Neural progenitor cell (in vitro differentiated cells): ENCODE measurements at regions not wholly inside any gene's neighbourhood (a gene's known extent, or its start where the extent isn't known, plus 50 kb on each side); places are given as distances from the start of the nearest gene placed in this dataset.
A peak's percentile ranks its signal among the peaks of the same experiment; 100 is the strongest.
"Not testable (repeated sequence)": the region's sequence is repeated elsewhere in the genome, so short reads cannot be mapped to it uniquely, and the experiment has no call there.

ENCODE experiments used
- DNase-seq: peaks from one replicate; pipeline ENCODE4 v3.0.0-alpha.2; 2016; ENCODE audit warnings: low spot score
- H2AFZ ChIP-seq: fragments of 200-600 bp; sonication (generic); replicated peaks from 2 replicates; pipeline ENCODE4 v1.6.1; 2016; ENCODE audit warnings: antibody characterized with exemption
- H3F3A ChIP-seq: fragments of 200-600 bp; sonication (generic); 2 replicates; pipeline ENCODE4 v1.6.1; 2016; ENCODE audit warnings: antibody characterized with exemption, low read depth
- H3K27ac ChIP-seq: fragments of 200-600 bp; sonication (generic); 2 replicates; pipeline ENCODE4 v1.5.1; 2016; ENCODE audit warnings: mild to moderate bottlenecking
- H3K27me3 ChIP-seq: fragments of 200-600 bp; sonication (generic); 2 replicates; pipeline ENCODE4 v1.6.1; 2016; ENCODE audit warnings: mild to moderate bottlenecking, moderate library complexity
- H3K36me3 ChIP-seq: fragments of 200-600 bp; sonication (generic); 2 replicates; pipeline ENCODE4 v1.5.1; 2016
- H3K4me1 ChIP-seq: fragments of 200-600 bp; sonication (generic); 2 replicates; pipeline ENCODE4 v1.6.1; 2016; ENCODE audit warnings: mixed run types
- H3K4me2 ChIP-seq: fragments of 200-600 bp; sonication (generic); 2 replicates; pipeline ENCODE4 v1.6.1; 2016
- H3K4me3 ChIP-seq: fragments of 200-600 bp; sonication (generic); 2 replicates; pipeline ENCODE4 v1.5.1; 2016
- H3K79me2 ChIP-seq: fragments of 200-600 bp; sonication (generic); 2 replicates; pipeline ENCODE4 v1.6.1; 2016; ENCODE audit warnings: low read depth
- H3K9ac ChIP-seq: fragments of 200-600 bp; sonication (generic); 2 replicates; pipeline ENCODE4 v1.6.1; 2016
- H3K9me3 ChIP-seq: fragments of 200-600 bp; sonication (generic); 2 replicates; pipeline ENCODE4 v1.5.1; 2016; ENCODE audit warnings: low read depth
- H4K20me1 ChIP-seq: fragments of 200-600 bp; sonication (generic); 2 replicates; pipeline ENCODE4 v1.6.1; 2016; ENCODE audit warnings: low read depth
- H3K27ac Mint-ChIP-seq: 3 replicates; pipeline ENCODE4 v1.8.0; 2021; ENCODE audit warnings: mixed read lengths
- H3K27me3 Mint-ChIP-seq: 2 replicates; pipeline ENCODE4 v1.8.0; 2022; ENCODE audit warnings: low read depth, mild to moderate bottlenecking, inconsistent platforms, moderate library complexity, mixed read lengths; ENCODE audit not compliant: insufficient read depth
- H3K36me3 Mint-ChIP-seq: 3 replicates; pipeline ENCODE4 v1.8.0; 2021; ENCODE audit warnings: mixed read lengths
- H3K4me1 Mint-ChIP-seq: 3 replicates; pipeline ENCODE4 v1.8.0; 2021; ENCODE audit warnings: mixed read lengths
- H3K4me3 Mint-ChIP-seq: 3 replicates; pipeline ENCODE4 v1.8.0; 2021; ENCODE audit warnings: mild to moderate bottlenecking, moderate library complexity, mixed read lengths
- H3K9me3 Mint-ChIP-seq: 3 replicates; pipeline ENCODE4 v1.8.0; 2020; ENCODE audit warnings: mixed read lengths
- EZH2 ChIP-seq: fragments of 200-600 bp; sonication (generic); IDR thresholded peaks from 2 replicates; pipeline ENCODE4 v1.6.1; 2017; ENCODE audit warnings: antibody characterized with exemption, mild to moderate bottlenecking, moderate library complexity
- EZH2phosphoT487 ChIP-seq: fragments of 200-600 bp; sonication (generic); IDR thresholded peaks from 2 replicates; pipeline ENCODE4 v1.6.1; 2017; ENCODE audit warnings: antibody characterized with exemption
- TF ChIP-seq, protein P1 (sequence below): fragments of 200-600 bp; sonication (generic); IDR thresholded peaks from 2 replicates; pipeline ENCODE4 v1.5.1; 2017; ENCODE audit warnings: antibody characterized with exemption, mild to moderate bottlenecking

DNA sequence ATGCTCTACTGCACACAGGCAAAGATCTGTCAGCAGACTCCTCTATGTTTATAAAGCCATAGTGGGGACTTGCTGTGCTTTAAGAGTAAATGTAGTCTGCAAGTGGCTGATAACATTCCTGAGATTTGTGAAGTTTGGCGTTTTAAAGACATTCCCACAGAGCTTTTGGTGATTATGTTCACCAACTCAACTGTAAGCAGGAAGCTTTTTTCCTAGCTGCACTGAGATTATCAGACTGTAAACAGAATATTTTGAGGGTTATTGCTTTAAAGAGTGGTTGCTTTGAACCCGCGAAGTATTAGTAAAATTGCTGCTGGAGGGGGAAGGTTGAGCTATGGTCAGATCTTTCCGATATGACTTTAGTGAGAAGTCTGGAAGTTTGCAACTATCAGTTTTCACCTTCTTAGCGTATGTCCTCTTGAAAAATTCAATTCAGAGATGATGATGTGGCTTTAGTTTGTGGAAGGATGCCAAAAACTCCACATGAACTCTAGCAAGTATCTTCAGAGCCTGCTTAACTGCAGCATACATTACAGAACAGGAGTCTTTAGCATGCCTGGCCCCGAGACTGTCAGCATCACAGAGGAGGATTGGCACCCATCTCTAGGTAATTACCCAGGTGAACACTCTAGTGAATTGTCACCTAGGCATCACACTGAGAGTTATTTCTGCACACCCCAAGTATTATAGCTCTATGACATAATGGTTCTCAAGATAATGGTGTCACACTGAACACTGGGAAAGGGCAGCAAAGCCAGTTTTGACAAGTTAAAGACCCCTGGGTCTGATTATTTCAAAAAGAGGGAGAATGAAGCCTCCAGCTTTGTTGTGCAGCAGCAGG is 89.9 kb downstream of the MTNR1B start:
- H3K4me2 ChIP-seq = no peak overlapping the region
- no peaks in the 10 kb centered on the region for H3K79me2 ChIP-seq
- Mint-ChIP-seq H3K9me3 (no peaks in the 10 kb centered on the region), H3K36me3 (no peaks in the 10 kb centered on the region), H3K27ac (peak overlapping the region; percentile 26), H3K4me3 (no peak overlapping the region), H3K27me3 (peaks cover 6% of the 10 kb centered on the region), H3K4me1 (peaks cover 29% of the 10 kb centered on the region)
- H3K27me3 ChIP-seq = no peaks in the 10 kb centered on the region
- H3K36me3 ChIP-seq = no peaks in the 10 kb centered on the region
- H2AFZ ChIP-seq = no peak overlapping the region
- H3F3A ChIP-seq = peaks cover 15% of the 10 kb centered on the region
- TF ChIP-seq EZH2phosphoT487 (no peak), EZH2 (no peak)
- TF ChIP-seq, protein P1, sequence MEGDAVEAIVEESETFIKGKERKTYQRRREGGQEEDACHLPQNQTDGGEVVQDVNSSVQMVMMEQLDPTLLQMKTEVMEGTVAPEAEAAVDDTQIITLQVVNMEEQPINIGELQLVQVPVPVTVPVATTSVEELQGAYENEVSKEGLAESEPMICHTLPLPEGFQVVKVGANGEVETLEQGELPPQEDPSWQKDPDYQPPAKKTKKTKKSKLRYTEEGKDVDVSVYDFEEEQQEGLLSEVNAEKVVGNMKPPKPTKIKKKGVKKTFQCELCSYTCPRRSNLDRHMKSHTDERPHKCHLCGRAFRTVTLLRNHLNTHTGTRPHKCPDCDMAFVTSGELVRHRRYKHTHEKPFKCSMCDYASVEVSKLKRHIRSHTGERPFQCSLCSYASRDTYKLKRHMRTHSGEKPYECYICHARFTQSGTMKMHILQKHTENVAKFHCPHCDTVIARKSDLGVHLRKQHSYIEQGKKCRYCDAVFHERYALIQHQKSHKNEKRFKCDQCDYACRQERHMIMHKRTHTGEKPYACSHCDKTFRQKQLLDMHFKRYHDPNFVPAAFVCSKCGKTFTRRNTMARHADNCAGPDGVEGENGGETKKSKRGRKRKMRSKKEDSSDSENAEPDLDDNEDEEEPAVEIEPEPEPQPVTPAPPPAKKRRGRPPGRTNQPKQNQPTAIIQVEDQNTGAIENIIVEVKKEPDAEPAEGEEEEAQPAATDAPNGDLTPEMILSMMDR = no peak
- H3K27ac ChIP-seq = no peak overlapping the region
- H3K9ac ChIP-seq = no peak overlapping the region
- H3K9me3 ChIP-seq = no peaks in the 10 kb centered on the region
- H3K4me1 ChIP-seq = peaks cover 24% of the 10 kb centered on the region
- DNase-seq = peak; percentile 31
- H4K20me1 ChIP-seq = no peaks in the 10 kb centered on the region
- H3K4me3 ChIP-seq = no peak overlapping the region

GRCh38 chr11:93063086-93063485 is 93.6 kb downstream of the MTNR1B start:
- no peaks in the 10 kb centered on the region for H3K36me3 ChIP-seq
- H4K20me1 ChIP-seq = no peaks in the 10 kb centered on the region
- H3K27ac Mint-ChIP-seq = no peak overlapping the region
- peaks cover 20% of the 10 kb centered on the region for H3K4me1 Mint-ChIP-seq
- TF ChIP-seq, protein P1 = no peak
- TF ChIP-seq EZH2phosphoT487 = no peak
- no peak for TF ChIP-seq EZH2
- H2AFZ ChIP-seq = peak overlapping the region; percentile 55
- H3K4me3 Mint-ChIP-seq = no peak overlapping the region
- H3K27ac ChIP-seq = no peak overlapping the region
- H3K9me3 Mint-ChIP-seq = no peaks in the 10 kb centered on the region
- no peaks in the 10 kb centered on the region for H3K79me2 ChIP-seq
- H3K4me3 ChIP-seq = no peak overlapping the region
- no peaks in the 10 kb centered on the region for H3K36me3 Mint-ChIP-seq
- H3K4me1 ChIP-seq = peaks cover 24% of the 10 kb centered on the region
- H3K9me3 ChIP-seq = no peaks in the 10 kb centered on the region
- H3K27me3 ChIP-seq = no peaks in the 10 kb centered on the region
- no peak overlapping the region for H3K9ac ChIP-seq
- H3K4me2 ChIP-seq = no peak overlapping the region
- peaks cover 14% of the 10 kb centered on the region for H3F3A ChIP-seq
- no peaks in the 10 kb centered on the region for H3K27me3 Mint-ChIP-seq
- DNase-seq = no peak

DNA sequence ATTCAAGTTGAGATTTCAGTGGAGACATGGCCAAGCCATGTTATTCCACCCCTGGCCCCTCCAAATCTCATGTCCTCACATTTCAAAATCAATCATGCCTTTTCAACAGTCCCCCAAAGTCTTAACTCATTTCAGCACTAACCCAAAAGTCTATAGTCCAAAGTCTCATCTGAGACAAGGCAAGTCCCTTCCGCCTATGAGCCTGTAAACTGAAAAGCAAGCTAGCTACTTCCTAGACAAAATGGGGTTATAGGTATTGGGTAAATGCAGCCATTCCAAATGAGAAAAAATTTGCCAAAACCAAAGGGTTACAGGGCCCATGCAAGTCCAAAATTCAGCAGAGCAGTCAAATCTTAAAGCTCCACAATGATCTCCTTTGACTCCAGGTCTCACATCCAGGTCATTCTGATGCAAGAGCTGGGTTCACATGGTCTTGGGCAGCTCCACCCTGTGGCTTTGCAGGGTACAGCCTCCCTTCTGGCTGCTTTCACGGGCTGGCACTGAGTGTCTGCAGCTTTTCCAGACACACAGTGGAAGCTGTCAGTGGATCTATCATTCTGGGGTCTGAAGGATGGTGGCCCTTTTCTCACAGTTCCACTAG is 95.7 kb downstream of the MTNR1B start:
- not testable (repeated sequence) for H3K79me2 ChIP-seq, H3K4me3 Mint-ChIP-seq

More for the DNA sequence above, 95.7 kb downstream of the MTNR1B start:
- not testable (repeated sequence) for H3K36me3 ChIP-seq, H3K27ac ChIP-seq, H3K27ac Mint-ChIP-seq, H4K20me1 ChIP-seq, H3K4me1 ChIP-seq, H3K9me3 Mint-ChIP-seq, H3K27me3 Mint-ChIP-seq, H3K4me1 Mint-ChIP-seq, H2AFZ ChIP-seq, H3K9me3 ChIP-seq, H3K9ac ChIP-seq, H3F3A ChIP-seq, H3K27me3 ChIP-seq, H3K4me2 ChIP-seq, H3K4me3 ChIP-seq, H3K36me3 Mint-ChIP-seq
- peak; percentile 20 for DNase-seq
- TF ChIP-seq, protein P1 = peak; percentile 48
